AG04449 (cell line): ENCODE measurements at regions not wholly inside any gene's neighbourhood (a gene's known extent, or its start where the extent isn't known, plus 50 kb on each side); places are given as distances from the start of the nearest gene placed in this dataset.

ENCODE experiments used
- CTCF ChIA-PET: fragments of 350-600 bp; formaldehyde crosslinking; extraction: SDS; loops from one replicate; lab custom pipeline; 2021; ENCODE audit warnings: antibody characterized with exemption; lab: Yijun Ruan, JAX
- POLR2A ChIA-PET: fragments of 400-600, 350-600 bp; formaldehyde crosslinking; extraction: SDS; loops from one replicate; lab custom pipeline; 2020; ENCODE audit warnings: antibody characterized with exemption, inconsistent platforms; lab: Yijun Ruan, JAX
- DNase-seq: peaks from one replicate; pipeline ENCODE4 v3.0.0-alpha.2; 2010; ENCODE audit warnings: low read depth, low spot score
- H3K4me3 ChIP-seq: 2 replicates; pipeline ENCODE4 v1.5.1; 2011; ENCODE audit warnings: low read depth, mild to moderate bottlenecking, control low read depth, low read length
- TF ChIP-seq, protein P1 (sequence below): IDR thresholded peaks from one replicate; pipeline ENCODE4 v1.5.1; 2011; ENCODE audit warnings: mild to moderate bottlenecking, moderate library complexity, low read length, control low read depth, inconsistent platforms; ENCODE audit not compliant: insufficient read depth; ENCODE audit errors: missing control alignments

DNA sequence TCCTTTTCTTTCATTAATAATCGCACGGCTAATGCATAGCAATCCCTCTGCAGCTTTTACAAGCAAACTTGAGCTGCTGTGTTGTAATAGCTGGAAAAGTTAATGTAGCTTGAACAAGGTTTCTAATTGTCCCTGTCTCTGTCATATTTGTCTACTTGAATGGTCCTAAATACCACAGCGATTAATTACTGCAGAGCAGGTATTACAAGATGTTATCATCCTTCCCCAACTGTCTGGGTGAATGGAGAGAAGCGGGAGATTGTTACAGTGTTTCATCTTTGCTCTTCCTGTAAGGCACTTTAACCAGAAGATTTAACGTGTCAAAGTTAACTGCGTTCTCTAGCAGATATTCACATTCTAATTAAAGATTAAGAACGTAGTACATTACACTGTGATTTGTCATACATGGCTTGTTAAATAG, 422.2 kb upstream of the POU3F3 start:
- POLR2A ChIA-PET, result no interaction called here
- CTCF ChIA-PET, result no interaction called here
- DNase-seq, result no peak
- H3K4me3 ChIP-seq, result no peak overlapping the region
- TF ChIP-seq, protein P1, sequence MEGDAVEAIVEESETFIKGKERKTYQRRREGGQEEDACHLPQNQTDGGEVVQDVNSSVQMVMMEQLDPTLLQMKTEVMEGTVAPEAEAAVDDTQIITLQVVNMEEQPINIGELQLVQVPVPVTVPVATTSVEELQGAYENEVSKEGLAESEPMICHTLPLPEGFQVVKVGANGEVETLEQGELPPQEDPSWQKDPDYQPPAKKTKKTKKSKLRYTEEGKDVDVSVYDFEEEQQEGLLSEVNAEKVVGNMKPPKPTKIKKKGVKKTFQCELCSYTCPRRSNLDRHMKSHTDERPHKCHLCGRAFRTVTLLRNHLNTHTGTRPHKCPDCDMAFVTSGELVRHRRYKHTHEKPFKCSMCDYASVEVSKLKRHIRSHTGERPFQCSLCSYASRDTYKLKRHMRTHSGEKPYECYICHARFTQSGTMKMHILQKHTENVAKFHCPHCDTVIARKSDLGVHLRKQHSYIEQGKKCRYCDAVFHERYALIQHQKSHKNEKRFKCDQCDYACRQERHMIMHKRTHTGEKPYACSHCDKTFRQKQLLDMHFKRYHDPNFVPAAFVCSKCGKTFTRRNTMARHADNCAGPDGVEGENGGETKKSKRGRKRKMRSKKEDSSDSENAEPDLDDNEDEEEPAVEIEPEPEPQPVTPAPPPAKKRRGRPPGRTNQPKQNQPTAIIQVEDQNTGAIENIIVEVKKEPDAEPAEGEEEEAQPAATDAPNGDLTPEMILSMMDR, result no peak

DNA sequence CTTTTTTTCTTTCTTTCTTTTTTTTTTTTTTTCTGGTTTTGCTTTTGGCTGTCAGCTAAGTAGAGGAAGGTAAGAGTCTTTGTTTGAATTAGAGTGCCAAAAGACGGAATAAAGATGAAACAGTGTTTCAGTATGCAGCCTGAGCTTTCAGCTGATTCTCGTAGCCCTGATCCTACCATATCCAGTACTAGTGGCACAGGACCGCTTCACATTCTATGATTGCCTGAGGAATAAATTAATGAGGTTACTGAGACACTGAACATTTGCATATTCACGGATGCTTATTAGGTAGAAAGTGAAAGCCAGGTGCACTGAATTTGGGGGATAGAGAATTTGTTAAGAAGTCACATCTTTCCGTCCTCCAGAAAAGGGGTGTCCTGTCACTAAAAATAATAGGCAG, 421.5 kb upstream of the POU3F3 start:
- TF ChIP-seq, protein P1, result no peak
- no peak for DNase-seq
- ChIA-PET POLR2A (no interaction called here), CTCF (no interaction called here)
- H3K4me3 ChIP-seq, result no peak overlapping the region

DNA sequence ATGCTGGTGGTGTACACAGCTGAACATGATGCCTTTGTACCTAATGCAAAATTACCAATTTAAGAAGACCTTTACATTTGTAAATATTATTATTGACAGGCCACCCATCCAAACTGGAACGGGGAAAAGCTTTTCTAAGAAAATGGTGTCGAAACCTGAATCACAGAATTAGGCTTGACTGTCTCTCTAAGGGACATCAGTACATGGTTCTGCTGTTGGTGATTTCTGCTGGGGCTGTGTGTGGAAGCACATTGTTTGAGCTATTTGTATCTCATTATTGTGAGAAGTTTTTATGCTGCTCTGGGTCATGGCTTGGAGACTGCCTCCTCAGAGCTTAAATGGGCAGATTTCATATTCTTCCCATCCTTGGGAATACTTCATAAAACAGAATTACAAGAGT, 420.9 kb upstream of the POU3F3 start:
- H3K4me3 ChIP-seq, result no peak overlapping the region
- TF ChIP-seq, protein P1, result no peak
- CTCF ChIA-PET, result no interaction called here

DNA sequence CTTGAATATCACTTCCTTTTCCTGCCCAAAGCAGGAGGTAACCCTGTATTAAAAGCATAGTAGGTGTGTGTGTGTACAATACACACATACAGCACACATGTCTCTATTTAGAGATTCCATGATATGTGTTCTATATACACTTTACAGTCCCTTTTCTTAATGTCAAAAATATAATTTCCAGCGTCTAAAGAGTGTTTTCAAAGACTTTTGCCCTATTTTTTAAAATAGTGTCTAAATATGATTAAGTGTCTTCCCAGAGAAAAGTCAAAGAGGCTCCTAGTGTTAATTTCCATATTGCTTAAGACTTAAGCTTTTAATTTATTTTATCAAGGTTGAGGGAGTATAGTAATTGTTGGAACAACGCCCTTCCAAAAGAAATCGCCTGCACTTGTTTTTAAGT, 420.3 kb upstream of the POU3F3 start:
- ChIA-PET CTCF (no interaction called here), POLR2A (no interaction called here)
- TF ChIP-seq, protein P1, result no peak
- no peak for DNase-seq
- no peak overlapping the region for H3K4me3 ChIP-seq

More for the DNA sequence above, 420.9 kb upstream of the POU3F3 start:
- POLR2A ChIA-PET, result no interaction called here
- DNase-seq, result no peak

DNA sequence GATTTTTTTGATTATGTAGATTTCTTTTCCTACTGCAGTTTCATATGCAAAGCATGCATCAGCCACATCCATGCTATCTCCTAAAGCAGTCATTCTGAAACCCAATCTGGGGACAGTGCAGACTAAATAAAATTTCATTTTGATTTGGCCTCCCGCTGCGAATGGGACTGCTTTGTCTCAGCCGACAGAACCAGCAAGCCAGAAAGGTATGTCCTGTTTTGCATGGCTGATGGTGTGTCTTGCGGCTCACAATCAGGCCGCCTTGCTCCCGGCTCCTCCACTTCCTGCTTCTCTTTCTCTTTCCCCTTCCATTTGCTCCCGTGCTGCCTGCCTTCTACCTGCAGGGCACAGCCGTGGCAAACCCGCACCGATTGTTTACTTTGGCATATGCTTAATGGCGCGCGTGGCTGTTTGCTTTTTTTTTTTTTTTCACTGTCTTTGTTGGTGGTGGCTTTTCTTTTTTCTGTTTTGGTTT, 419.6 kb upstream of the POU3F3 start:
- TF ChIP-seq, protein P1, result no peak
- POLR2A ChIA-PET, result no interaction called here
- CTCF ChIA-PET, result interaction anchor here (1.2 kb wide), 1 partner anchor 415 kb away, joined by 3 read pairs; no protein-coding TSS in a partner anchor
- H3K4me3 ChIP-seq, result no peak overlapping the region
- no peak for DNase-seq

DNA sequence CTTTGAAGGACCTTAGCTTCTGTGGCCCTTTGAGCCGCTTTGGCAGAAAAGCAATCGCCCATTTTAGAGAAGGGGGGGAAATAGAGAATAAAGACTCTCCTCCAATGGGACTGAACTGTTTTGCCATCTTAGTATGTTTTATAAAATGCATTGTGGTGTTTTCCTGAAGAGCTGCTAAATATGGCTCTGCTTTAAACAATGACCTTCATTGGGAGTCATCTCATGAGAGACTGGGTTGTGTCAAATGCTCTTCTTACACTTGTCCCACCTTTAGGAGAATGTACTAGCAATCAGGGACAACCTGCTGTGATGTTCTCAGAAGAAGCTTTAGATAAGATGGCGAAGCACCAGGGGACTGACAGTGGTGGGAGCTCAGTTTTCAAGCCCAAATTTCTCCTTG, 418.9 kb upstream of the POU3F3 start:
- H3K4me3 ChIP-seq, result no peak overlapping the region
- CTCF ChIA-PET, result interaction anchor here (1.2 kb wide), 1 partner anchor 414 kb away, joined by 3 read pairs; no protein-coding TSS in a partner anchor
- POLR2A ChIA-PET, result no interaction called here
- DNase-seq, result no peak
- TF ChIP-seq, protein P1, result no peak
